ENCODE measurements at regions not wholly inside any gene's neighbourhood (a gene's known extent, or its start where the extent isn't known, plus 50 kb on each side); places are given as distances from the start of the nearest gene placed in this dataset.

- H3K36me3 ChIP-seq (ENCODE audit: control insufficient read depth, insufficient read depth, low read length) = no peaks in the 10 kb centered on the region
- FAIRE-seq = no peak
- H3K9me1 ChIP-seq (ENCODE audit: control insufficient read depth, insufficient read depth, low read length) = no peaks in the 10 kb centered on the region
- no peak overlapping the region for H2AFZ ChIP-seq (ENCODE audit: low read depth, low read length)
- H3K9ac ChIP-seq (ENCODE audit: insufficient read depth in 1 of 2, low read depth in 2 of 2, low read length in 2 of 2) = no peak overlapping the region
- H3K4me2 ChIP-seq (ENCODE audit: insufficient read depth, low read length) = no peak overlapping the region
- BruUV-seq (replicated peaks) = no TSS peak
- no peak for ATAC-seq
- no peaks in the 10 kb centered on the region for H4K20me1 ChIP-seq (replicated peaks; ENCODE audit: control insufficient read depth, insufficient read depth, low read length)
- intact Hi-C loops (cut with micrococcal nuclease) (loop anchor here (5.0 kb wide), 1 partner anchor 314 kb away; no protein-coding TSS in a partner anchor), in situ Hi-C loops (cut with MboI) (no loop called here)
- ChIA-PET CTCF (ENCODE audit: low intra/inter-chr PET ratio) (no interaction called here), POLR2A (no interaction called here)
- no peak for TF ChIP-seq E2F4 (CRISPR knock-in tag; IDR thresholded peaks at IDR 0.05; ENCODE audit: low read depth)
- no peak for TF ChIP-seq SIX5 (IDR thresholded peaks at IDR 0.05; ENCODE audit: borderline replicate concordance in 1 of 2, insufficient read depth in 1 of 2, low read depth in 1 of 2, low read length in 2 of 2)
- TF ChIP-seq CGGBP1 (CRISPR knock-in tag; IDR thresholded peaks at IDR 0.05) = no peak
- H3K27ac ChIP-seq (ENCODE audit: extremely low read depth, low read depth, low read length) = no peak overlapping the region
- H3K79me2 ChIP-seq (ENCODE audit: control insufficient read depth, insufficient read depth, low read length) = no peaks in the 10 kb centered on the region
- H3K4me1 ChIP-seq (replicated peaks in 1 of 2; ENCODE audit: control insufficient read depth in 2 of 2, insufficient read depth in 2 of 2, low read length in 2 of 2) = no peaks in the 10 kb centered on the region
- H3K9me3 ChIP-seq (replicated peaks; ENCODE audit: control insufficient read depth, insufficient read depth, low read depth, low read length) = no peaks in the 10 kb centered on the region
- H3K4me3 ChIP-seq = no peak overlapping the region
- 0% methylated on average over 2 of the region's 4 CpGs for whole genome bisulfite sequencing (ENCODE audit: insufficient coverage, low coverage, missing lambda C conversion rate)
- no peaks in the 10 kb centered on the region for H3K27me3 ChIP-seq (ENCODE audit: control insufficient read depth in 2 of 2, insufficient read depth in 2 of 2, low read length in 2 of 2)
- DNase-seq (ENCODE audit: extremely low read depth in 1 of 4, low spot score in 3 of 4) = no peak
Measured at GRCh38 chr10:120736377-120736776, 114.8 kb upstream of the WDR11 start.

GRCh38 chr10:120738658-120739057 is 112.5 kb upstream of the WDR11 start:
- ATAC-seq = no peak
- H3K27me3 ChIP-seq (ENCODE audit: control insufficient read depth in 2 of 2, insufficient read depth in 2 of 2, low read length in 2 of 2) = no peaks in the 10 kb centered on the region
- 4% methylated on average over 3 of the region's 3 CpGs for WGBS (ENCODE audit: insufficient coverage, low coverage, missing lambda C conversion rate)
- H3K9me1 ChIP-seq (ENCODE audit: control insufficient read depth, insufficient read depth, low read length) = no peaks in the 10 kb centered on the region
- ChIA-PET POLR2A (no interaction called here), CTCF (ENCODE audit: low intra/inter-chr PET ratio) (no interaction called here)
- in situ Hi-C loops (cut with MboI) = no loop called here
- intact Hi-C loops (cut with micrococcal nuclease) = loop anchor here (5.0 kb wide), 1 partner anchor 316 kb away; no protein-coding TSS in a partner anchor
- no peak for DNase-seq (ENCODE audit: extremely low read depth in 1 of 4, low spot score in 3 of 4)
- no peak overlapping the region for H2AFZ ChIP-seq (ENCODE audit: low read depth, low read length)
- H3K9ac ChIP-seq (ENCODE audit: insufficient read depth in 1 of 2, low read depth in 2 of 2, low read length in 2 of 2) = no peak overlapping the region
- H3K27ac ChIP-seq (ENCODE audit: extremely low read depth, low read depth, low read length) = no peak overlapping the region
- no peaks in the 10 kb centered on the region for H4K20me1 ChIP-seq (replicated peaks; ENCODE audit: control insufficient read depth, insufficient read depth, low read length)
- no peak for TF ChIP-seq ZNF707 (CRISPR knock-in tag; conservative IDR thresholded peaks at IDR 0.05)
- no peak for TF ChIP-seq MIER1 (IDR thresholded peaks at IDR 0.05; ENCODE audit: low read depth)
- TF ChIP-seq SP1 (CRISPR knock-in tag; IDR thresholded peaks at IDR 0.05) = no peak
- BruUV-seq (replicated peaks) = no TSS peak
- no peaks in the 10 kb centered on the region for H3K79me2 ChIP-seq (ENCODE audit: control insufficient read depth, insufficient read depth, low read length)
- FAIRE-seq = no peak
- no peaks in the 10 kb centered on the region for H3K4me1 ChIP-seq (replicated peaks in 1 of 2; ENCODE audit: control insufficient read depth in 2 of 2, insufficient read depth in 2 of 2, low read length in 2 of 2)
- no peaks in the 10 kb centered on the region for H3K36me3 ChIP-seq (ENCODE audit: control insufficient read depth, insufficient read depth, low read length)
- H3K4me3 ChIP-seq = no peak overlapping the region
- H3K9me3 ChIP-seq (replicated peaks; ENCODE audit: control insufficient read depth, insufficient read depth, low read depth, low read length) = no peaks in the 10 kb centered on the region
- no peak overlapping the region for H3K4me2 ChIP-seq (ENCODE audit: insufficient read depth, low read length)
